AG10803 (cell line): ENCODE measurements at regions not wholly inside any gene's neighbourhood (a gene's known extent, or its start where the extent isn't known, plus 50 kb on each side); places are given as distances from the start of the nearest gene placed in this dataset.

Source experiments
- DNase-seq: peaks from one replicate; pipeline ENCODE4 v3.0.0; 2010; ENCODE audit warnings: low read depth
- H3K4me3 ChIP-seq: 2 replicates; pipeline ENCODE4 v1.5.1; 2011; ENCODE audit warnings: mild to moderate bottlenecking, low read length, control low read depth
- CTCF ChIP-seq: conservative IDR thresholded peaks from 2 replicates; pipeline ENCODE4 v1.5.1; 2011; ENCODE audit warnings: mild to moderate bottlenecking, low read length, control low read depth, inconsistent platforms

- no peak for DNase-seq
These were observed 53.8 kb upstream of the ASB18 start for GRCh38 chr2:236317938-236318396.

GRCh38 chr2:236318401-236318800 lies 54.2 kb upstream of the ASB18 start:
- no peak overlapping the region for H3K4me3 ChIP-seq
- DNase-seq = no peak

More at GRCh38 chr2:236317938-236318396, 53.8 kb upstream of the ASB18 start:
- no peak for TF ChIP-seq CTCF
- no peak overlapping the region for H3K4me3 ChIP-seq

GRCh38 chr2:236319036-236319435 lies 54.8 kb upstream of the ASB18 start:
- no peak for DNase-seq
- H3K4me3 ChIP-seq = no peak overlapping the region
- TF ChIP-seq CTCF = no peak

More at GRCh38 chr2:236318401-236318800, 54.2 kb upstream of the ASB18 start:
- TF ChIP-seq CTCF = no peak

GRCh38 chr2:236321415-236321814 lies 57.2 kb upstream of the ASB18 start:
- H3K4me3 ChIP-seq = no peak overlapping the region
- no peak for DNase-seq
- TF ChIP-seq CTCF = no peak

- TF ChIP-seq CTCF = no peak
- H3K4me3 ChIP-seq = no peak overlapping the region
- no peak for DNase-seq
These were observed 69.4 kb upstream of the ASB18 start for GRCh38 chr2:236333417-236334121.

- H3K4me3 ChIP-seq = no peak overlapping the region
- DNase-seq = no peak
- TF ChIP-seq CTCF = no peak
These were observed 70.1 kb upstream of the ASB18 start for GRCh38 chr2:236334122-236334876.
